Esophagus muscularis mucosa (tissue), 4 donors: ENCODE measurements at regions not wholly inside any gene's neighbourhood (a gene's known extent, or its start where the extent isn't known, plus 50 kb on each side); places are given as distances from the start of the nearest gene placed in this dataset.

Experiments
- EP300 ChIP-seq: sonication (generic); formaldehyde crosslinking; IDR thresholded peaks from one replicate; pipeline ENCODE4 v1.6.1; 2017; ENCODE audit warnings: antibody characterized with exemption
- POLR2A ChIP-seq: fragments of 450-650 bp; IDR thresholded peaks from one replicate; pipeline ENCODE4 v1.6.1; 2017; ENCODE audit warnings: antibody characterized with exemption, moderate library complexity, mild to moderate bottlenecking, low read depth
- POLR2AphosphoS5 ChIP-seq, 2 donors: sonication (generic); formaldehyde crosslinking; IDR thresholded peaks; one replicate each; pipeline ENCODE4 v1.6.1; 2017; ENCODE audit warnings: antibody characterized with exemption in 2 of 2
- TF ChIP-seq, protein P1 (sequence below), 3 experiments: fragments of 200-600 bp in 2 of 3; fragments of 450-650 bp in 1 of 3; sonication (generic) in 2 of 3; IDR thresholded peaks; one replicate each; pipeline ENCODE4 v1.5.1; 2017 to 2019; ENCODE audit warnings: antibody characterized with exemption in 3 of 3, mild to moderate bottlenecking in 2 of 3, moderate library complexity in 1 of 3

DNA sequence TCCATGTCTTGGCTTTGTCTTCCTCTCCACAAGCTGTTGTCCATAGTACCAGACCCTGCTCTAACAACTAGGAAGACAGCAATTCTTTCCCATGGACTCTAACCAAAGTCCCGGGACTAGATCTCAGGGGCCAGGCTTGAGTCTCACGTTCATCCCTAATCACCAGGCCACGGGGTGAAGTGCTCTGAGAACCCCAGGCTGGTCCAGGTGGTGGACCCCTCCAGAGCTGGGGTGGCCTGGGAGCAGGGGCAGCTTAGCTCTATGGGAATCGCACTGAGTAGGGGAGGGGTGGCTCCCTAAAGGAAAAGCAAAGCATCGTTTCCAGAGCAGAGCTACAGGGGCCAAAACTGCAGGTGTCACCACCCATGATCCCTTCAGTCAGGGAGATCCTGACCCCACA is 150.9 kb downstream of the TPRA1 start:
- TF ChIP-seq POLR2A (no peak), EP300 (no peak), POLR2AphosphoS5 (IDR thresholded peaks at IDR 0.05) (no peak)
- TF ChIP-seq, protein P1, sequence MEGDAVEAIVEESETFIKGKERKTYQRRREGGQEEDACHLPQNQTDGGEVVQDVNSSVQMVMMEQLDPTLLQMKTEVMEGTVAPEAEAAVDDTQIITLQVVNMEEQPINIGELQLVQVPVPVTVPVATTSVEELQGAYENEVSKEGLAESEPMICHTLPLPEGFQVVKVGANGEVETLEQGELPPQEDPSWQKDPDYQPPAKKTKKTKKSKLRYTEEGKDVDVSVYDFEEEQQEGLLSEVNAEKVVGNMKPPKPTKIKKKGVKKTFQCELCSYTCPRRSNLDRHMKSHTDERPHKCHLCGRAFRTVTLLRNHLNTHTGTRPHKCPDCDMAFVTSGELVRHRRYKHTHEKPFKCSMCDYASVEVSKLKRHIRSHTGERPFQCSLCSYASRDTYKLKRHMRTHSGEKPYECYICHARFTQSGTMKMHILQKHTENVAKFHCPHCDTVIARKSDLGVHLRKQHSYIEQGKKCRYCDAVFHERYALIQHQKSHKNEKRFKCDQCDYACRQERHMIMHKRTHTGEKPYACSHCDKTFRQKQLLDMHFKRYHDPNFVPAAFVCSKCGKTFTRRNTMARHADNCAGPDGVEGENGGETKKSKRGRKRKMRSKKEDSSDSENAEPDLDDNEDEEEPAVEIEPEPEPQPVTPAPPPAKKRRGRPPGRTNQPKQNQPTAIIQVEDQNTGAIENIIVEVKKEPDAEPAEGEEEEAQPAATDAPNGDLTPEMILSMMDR (IDR thresholded peaks at IDR 0.05) = no peak
